WTC11 (cell line): ENCODE measurements at regions not wholly inside any gene's neighbourhood (a gene's known extent, or its start where the extent isn't known, plus 50 kb on each side); places are given as distances from the start of the nearest gene placed in this dataset.

Source experiments
- ATAC-seq: fragments of 200-7000 bp; cut with Tn5 transposase; 2 replicates; pipeline ENCODE4 v1.10.0; 2021; ENCODE audit warnings: mild to moderate bottlenecking, moderate library complexity
- CTCF ChIA-PET: fragments of 300-600 bp; sonication (Branson Sonifier 250); formaldehyde crosslinking; loops from one replicate; lab custom pipeline; 2021; ENCODE audit warnings: antibody characterized with exemption; lab: Charles Lee
- POLR2A ChIA-PET: fragments of 350-600 bp; sonication (Branson Sonifier 250); formaldehyde crosslinking; loops from one replicate; lab custom pipeline; 2021; ENCODE audit warnings: antibody characterized with exemption; lab: Charles Lee
- DNase-seq: peaks from one replicate; pipeline ENCODE4 v3.0.0; 2021; ENCODE audit warnings: low spot score
- H3K27ac Mint-ChIP-seq: 2 replicates; pipeline ENCODE4 v1.8.0; 2021; ENCODE audit warnings: mixed read lengths
- H3K27me3 Mint-ChIP-seq: 2 replicates; pipeline ENCODE4 v1.8.0; 2021; ENCODE audit warnings: low read depth, mild to moderate bottlenecking, moderate library complexity, mixed read lengths
- H3K36me3 Mint-ChIP-seq: 2 replicates; pipeline ENCODE4 v1.8.0; 2021; ENCODE audit warnings: mixed read lengths
- H3K4me1 Mint-ChIP-seq: 2 replicates; pipeline ENCODE4 v1.8.0; 2022; ENCODE audit warnings: mixed read lengths
- H3K4me3 Mint-ChIP-seq: 2 replicates; pipeline ENCODE4 v1.8.0; 2021; ENCODE audit warnings: mild to moderate bottlenecking, moderate library complexity, mixed read lengths
- H3K9me3 Mint-ChIP-seq: 2 replicates; pipeline ENCODE4 v1.8.0; 2021; ENCODE audit warnings: mixed read lengths
- AFF4 ChIP-seq: sonication (generic); formaldehyde crosslinking; IDR thresholded peaks from 2 replicates; pipeline ENCODE4 v1.8.1; 2023; ENCODE audit warnings: mild to moderate bottlenecking, missing genetic modification reagents, borderline replicate concordance
- ARID4B ChIP-seq: sonication (generic); formaldehyde crosslinking; IDR thresholded peaks from 2 replicates; pipeline ENCODE4 v1.8.0; 2023; ENCODE audit warnings: missing genetic modification reagents, mild to moderate bottlenecking, borderline replicate concordance
- ATF1 ChIP-seq: sonication (generic); formaldehyde crosslinking; IDR thresholded peaks from 2 replicates; pipeline ENCODE4 v1.8.1; 2023; ENCODE audit warnings: mild to moderate bottlenecking, moderate library complexity, missing genetic modification reagents
- E2F4 ChIP-seq: sonication (generic); formaldehyde crosslinking; IDR thresholded peaks from 2 replicates; pipeline ENCODE4 v1.8.1; 2022; ENCODE audit warnings: low read depth, mild to moderate bottlenecking, moderate library complexity, missing genetic modification reagents, borderline replicate concordance
- E2F5 ChIP-seq: sonication (generic); formaldehyde crosslinking; IDR thresholded peaks from 2 replicates; pipeline ENCODE4 v1.8.1; 2022; ENCODE audit warnings: mild to moderate bottlenecking, moderate library complexity, missing genetic modification reagents
- ELF4 ChIP-seq: sonication (generic); formaldehyde crosslinking; IDR thresholded peaks from 2 replicates; pipeline ENCODE4 v1.8.1; 2022; ENCODE audit warnings: low read depth, mild to moderate bottlenecking, moderate library complexity, missing genetic modification reagents
- FOXP1 ChIP-seq: sonication (generic); formaldehyde crosslinking; IDR thresholded peaks from 2 replicates; pipeline ENCODE4 v1.8.0; 2022; ENCODE audit warnings: missing genetic modification reagents, mild to moderate bottlenecking, moderate library complexity, borderline replicate concordance
- FOXP4 ChIP-seq: sonication (generic); formaldehyde crosslinking; IDR thresholded peaks from 2 replicates; pipeline ENCODE4 v1.8.0; 2022; ENCODE audit warnings: mild to moderate bottlenecking, missing genetic modification reagents
- GRHL2 ChIP-seq: fragments of 250-450 bp; sonication (Bioruptor Pico); IDR thresholded peaks from 2 replicates; pipeline ENCODE4 v1.8.0; 2022; ENCODE audit warnings: mild to moderate bottlenecking, moderate library complexity; ENCODE audit not compliant: insufficient replicate concordance, severe bottlenecking
- JAZF1 ChIP-seq: fragments of 250-450 bp; sonication (Bioruptor Pico); IDR thresholded peaks from 2 replicates; pipeline ENCODE4 v1.9.0; 2021; ENCODE audit warnings: moderate library complexity, mild to moderate bottlenecking, inconsistent platforms
- NFATC4 ChIP-seq: fragments of 250-450 bp; sonication (Bioruptor Pico); IDR thresholded peaks from 2 replicates; pipeline ENCODE4 v1.9.0; 2021; ENCODE audit warnings: mild to moderate bottlenecking
- NFE2L1 ChIP-seq: sonication (generic); formaldehyde crosslinking; IDR thresholded peaks from 2 replicates; pipeline ENCODE4 v1.8.1; 2023; ENCODE audit warnings: missing genetic modification reagents
- OVOL2 ChIP-seq: fragments of 250-450 bp; sonication (Bioruptor Pico); IDR thresholded peaks from 2 replicates; pipeline ENCODE4 v1.9.0; 2021; ENCODE audit warnings: mild to moderate bottlenecking, borderline replicate concordance
- PRDM15 ChIP-seq: sonication (generic); formaldehyde crosslinking; IDR thresholded peaks from 2 replicates; pipeline ENCODE4 v1.8.0; 2022; ENCODE audit warnings: missing genetic modification reagents
- PRRX2 ChIP-seq: fragments of 250-450 bp; sonication (Bioruptor Pico); IDR thresholded peaks from 2 replicates; pipeline ENCODE4 v1.8.0; 2021; ENCODE audit warnings: mild to moderate bottlenecking
- SMAD4 ChIP-seq: sonication (generic); formaldehyde crosslinking; IDR thresholded peaks from 2 replicates; pipeline ENCODE4 v1.8.0; 2022; ENCODE audit warnings: mild to moderate bottlenecking, missing genetic modification reagents
- TEAD1 ChIP-seq: sonication (generic); formaldehyde crosslinking; IDR thresholded peaks from 2 replicates; pipeline ENCODE4 v1.8.0; 2022; ENCODE audit warnings: mild to moderate bottlenecking, missing genetic modification reagents
- TP53 ChIP-seq: sonication (generic); formaldehyde crosslinking; IDR thresholded peaks from 2 replicates; pipeline ENCODE4 v1.8.1; 2023; ENCODE audit warnings: mild to moderate bottlenecking, missing genetic modification reagents
- ZNF317 ChIP-seq: sonication (generic); formaldehyde crosslinking; IDR thresholded peaks from 2 replicates; pipeline ENCODE4 v1.8.1; 2023; ENCODE audit warnings: low read depth, mild to moderate bottlenecking, moderate library complexity, missing genetic modification reagents, borderline replicate concordance
- ZNF416 ChIP-seq: fragments of 250-450 bp; sonication (Bioruptor Pico); IDR thresholded peaks from 2 replicates; pipeline ENCODE4 v1.9.0; 2021; ENCODE audit warnings: mild to moderate bottlenecking, inconsistent platforms
- ZNF671 ChIP-seq: fragments of 250-450 bp; sonication (Bioruptor Pico); IDR thresholded peaks from 2 replicates; pipeline ENCODE4 v1.8.0; 2021; ENCODE audit warnings: mild to moderate bottlenecking

GRCh38 chr5:60232036-60232795, 338.7 kb upstream of the PDE4D start (continued):
- TF ChIP-seq PRDM15 (no peak), ZNF671 (CRISPR knock-in tag) (no peak), TP53 (CRISPR knock-in tag) (no peak), JAZF1 (CRISPR knock-in tag) (no peak), E2F5 (no peak), TEAD1 (CRISPR knock-in tag) (no peak)

- POLR2A ChIA-PET, result no interaction called here
- Mint-ChIP-seq H3K4me1 (peaks cover 3% of the 10 kb centered on the region; the same call in 1 of the 2 replicates), H3K27ac (no peak overlapping the region), H3K36me3 (no peaks in the 10 kb centered on the region), H3K27me3 (no peaks in the 10 kb centered on the region), H3K9me3 (no peaks in the 10 kb centered on the region), H3K4me3 (no peak overlapping the region)
- ATAC-seq, result no peak
- CTCF ChIA-PET, result no interaction called here
- no peak for DNase-seq
- TF ChIP-seq FOXP4 (CRISPR knock-in tag) (no peak), FOXP1 (CRISPR knock-in tag) (no peak), PRRX2 (CRISPR knock-in tag) (no peak), OVOL2 (CRISPR knock-in tag) (no peak), SMAD4 (CRISPR knock-in tag) (no peak), NFATC4 (CRISPR knock-in tag) (no peak), NFE2L1 (CRISPR knock-in tag) (no peak), E2F4 (CRISPR knock-in tag) (no peak), GRHL2 (CRISPR knock-in tag) (no peak), AFF4 (CRISPR knock-in tag) (no peak), ELF4 (no peak), ZNF317 (CRISPR knock-in tag) (no peak), ARID4B (no peak), ZNF416 (CRISPR knock-in tag) (no peak), ATF1 (CRISPR knock-in tag) (no peak)
Measured at GRCh38 chr5:60230456-60230855, 336.9 kb upstream of the PDE4D start.
